ENCODE measurements at regions not wholly inside any gene's neighbourhood (a gene's known extent, or its start where the extent isn't known, plus 50 kb on each side); places are given as distances from the start of the nearest gene placed in this dataset.

DNA sequence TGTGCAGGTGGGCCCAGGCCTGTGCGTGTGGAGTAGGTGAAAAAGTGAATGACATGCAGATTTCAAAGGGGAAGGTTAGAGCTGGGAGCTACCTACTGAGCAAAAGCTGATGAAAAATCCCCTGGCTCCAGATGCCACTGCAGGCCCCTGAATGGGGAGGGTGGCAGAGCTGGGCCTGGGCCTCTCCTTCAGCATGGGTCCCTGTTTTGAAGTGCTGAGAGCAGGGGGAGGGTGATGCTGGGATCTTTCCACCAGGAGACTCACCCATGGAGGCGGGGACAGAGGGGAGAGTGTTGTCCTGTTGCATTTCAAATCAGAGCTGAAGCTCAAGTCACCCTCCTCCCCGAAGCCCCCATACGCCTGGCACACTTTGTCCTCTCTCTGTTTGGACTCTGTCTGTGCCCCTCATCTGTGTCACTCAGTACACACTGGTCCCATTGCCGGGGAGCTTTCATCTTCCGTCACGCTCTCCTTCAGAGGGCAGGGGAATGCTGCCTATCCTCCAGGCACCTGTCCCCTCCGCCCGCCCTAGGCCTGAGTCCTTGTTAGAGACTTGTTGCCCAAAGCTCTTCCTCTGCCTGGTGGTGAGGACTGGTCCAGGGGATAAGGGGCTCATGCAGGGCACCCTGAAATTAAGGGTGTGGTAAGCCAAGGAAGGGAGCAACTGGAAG lies 206.6 kb downstream of the HAUS1 start:
- FAIRE-seq (no peak), ATAC-seq (no peak), DNase-seq (ENCODE audit: low read depth in 1 of 2, low spot score in 1 of 2) (no peak)
- ChIA-PET POLR2A (no interaction called here), CTCF (interaction anchor here (1.3 kb wide), 1 partner anchor 12 kb away, joined by 3 read pairs; no protein-coding TSS in a partner anchor)
- Histone ChIP-seq H3K9me3 (no peaks in the 10 kb centered on the region), H3K27ac (no peak overlapping the region), H3K4me1 (no peaks in the 10 kb centered on the region), H3K4me3 (no peak overlapping the region), H3K4me2 (no peak overlapping the region)
- WGBS (ENCODE audit: missing lambda C conversion rate), result 80% methylated on average over 4 of the region's 9 CpGs
- TF ChIP-seq POLR2A (IDR thresholded peaks at IDR 0.05; ENCODE audit: low read length), result no peak
- no peak for TF ChIP-seq RFX5 (IDR thresholded peaks at IDR 0.05)
- no peak for TF ChIP-seq BHLHE40 (IDR thresholded peaks at IDR 0.05; ENCODE audit: low read depth, low read length)
- no peak for TF ChIP-seq HOXA7 (CRISPR knock-in tag; IDR thresholded peaks at IDR 0.05)
- TF ChIP-seq, protein P1, sequence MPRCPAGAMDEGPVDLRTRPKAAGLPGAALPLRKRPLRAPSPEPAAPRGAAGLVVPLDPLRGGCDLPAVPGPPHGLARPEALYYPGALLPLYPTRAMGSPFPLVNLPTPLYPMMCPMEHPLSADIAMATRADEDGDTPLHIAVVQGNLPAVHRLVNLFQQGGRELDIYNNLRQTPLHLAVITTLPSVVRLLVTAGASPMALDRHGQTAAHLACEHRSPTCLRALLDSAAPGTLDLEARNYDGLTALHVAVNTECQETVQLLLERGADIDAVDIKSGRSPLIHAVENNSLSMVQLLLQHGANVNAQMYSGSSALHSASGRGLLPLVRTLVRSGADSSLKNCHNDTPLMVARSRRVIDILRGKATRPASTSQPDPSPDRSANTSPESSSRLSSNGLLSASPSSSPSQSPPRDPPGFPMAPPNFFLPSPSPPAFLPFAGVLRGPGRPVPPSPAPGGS (IDR thresholded peaks at IDR 0.05), result no peak
- no peak for TF ChIP-seq RNF2 (IDR thresholded peaks at IDR 0.05; ENCODE audit: borderline replicate concordance, low read depth)
- TF ChIP-seq NFE2L2 (conservative IDR thresholded peaks at IDR 0.05; ENCODE audit: low read length), result no peak
- TF ChIP-seq CHD2 (IDR thresholded peaks at IDR 0.05; ENCODE audit: low read length, partially characterized antibody), result no peak
- TF ChIP-seq HOXB13 (CRISPR knock-in tag; IDR thresholded peaks at IDR 0.05; ENCODE audit: low read depth), result no peak
- TF ChIP-seq CBX2 (IDR thresholded peaks at IDR 0.05; ENCODE audit: borderline replicate concordance, low read depth), result no peak
- TF ChIP-seq, protein P2, sequence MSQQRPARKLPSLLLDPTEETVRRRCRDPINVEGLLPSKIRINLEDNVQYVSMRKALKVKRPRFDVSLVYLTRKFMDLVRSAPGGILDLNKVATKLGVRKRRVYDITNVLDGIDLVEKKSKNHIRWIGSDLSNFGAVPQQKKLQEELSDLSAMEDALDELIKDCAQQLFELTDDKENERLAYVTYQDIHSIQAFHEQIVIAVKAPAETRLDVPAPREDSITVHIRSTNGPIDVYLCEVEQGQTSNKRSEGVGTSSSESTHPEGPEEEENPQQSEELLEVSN (IDR thresholded peaks at IDR 0.05; ENCODE audit: borderline replicate concordance, low read depth), result no peak
- no peak for TF ChIP-seq KDM5A (IDR thresholded peaks at IDR 0.05)
- TF ChIP-seq, protein P3, sequence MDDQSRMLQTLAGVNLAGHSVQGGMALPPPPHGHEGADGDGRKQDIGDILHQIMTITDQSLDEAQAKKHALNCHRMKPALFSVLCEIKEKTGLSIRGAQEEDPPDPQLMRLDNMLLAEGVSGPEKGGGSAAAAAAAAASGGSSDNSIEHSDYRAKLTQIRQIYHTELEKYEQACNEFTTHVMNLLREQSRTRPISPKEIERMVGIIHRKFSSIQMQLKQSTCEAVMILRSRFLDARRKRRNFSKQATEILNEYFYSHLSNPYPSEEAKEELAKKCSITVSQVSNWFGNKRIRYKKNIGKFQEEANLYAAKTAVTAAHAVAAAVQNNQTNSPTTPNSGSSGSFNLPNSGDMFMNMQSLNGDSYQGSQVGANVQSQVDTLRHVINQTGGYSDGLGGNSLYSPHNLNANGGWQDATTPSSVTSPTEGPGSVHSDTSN (IDR thresholded peaks at IDR 0.05), result no peak
- TF ChIP-seq POLR2AphosphoS2 (conservative IDR thresholded peaks at IDR 0.05; ENCODE audit: low read length), result no peak
- TF ChIP-seq, protein P4, sequence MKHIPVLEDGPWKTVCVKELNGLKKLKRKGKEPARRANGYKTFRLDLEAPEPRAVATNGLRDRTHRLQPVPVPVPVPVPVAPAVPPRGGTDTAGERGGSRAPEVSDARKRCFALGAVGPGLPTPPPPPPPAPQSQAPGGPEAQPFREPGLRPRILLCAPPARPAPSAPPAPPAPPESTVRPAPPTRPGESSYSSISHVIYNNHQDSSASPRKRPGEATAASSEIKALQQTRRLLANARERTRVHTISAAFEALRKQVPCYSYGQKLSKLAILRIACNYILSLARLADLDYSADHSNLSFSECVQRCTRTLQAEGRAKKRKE (CRISPR knock-in tag; IDR thresholded peaks at IDR 0.05; ENCODE audit: low read depth), result no peak
- no peak for TF ChIP-seq GATA3 (IDR thresholded peaks at IDR 0.05; ENCODE audit: borderline replicate concordance)
- TF ChIP-seq, protein P5, sequence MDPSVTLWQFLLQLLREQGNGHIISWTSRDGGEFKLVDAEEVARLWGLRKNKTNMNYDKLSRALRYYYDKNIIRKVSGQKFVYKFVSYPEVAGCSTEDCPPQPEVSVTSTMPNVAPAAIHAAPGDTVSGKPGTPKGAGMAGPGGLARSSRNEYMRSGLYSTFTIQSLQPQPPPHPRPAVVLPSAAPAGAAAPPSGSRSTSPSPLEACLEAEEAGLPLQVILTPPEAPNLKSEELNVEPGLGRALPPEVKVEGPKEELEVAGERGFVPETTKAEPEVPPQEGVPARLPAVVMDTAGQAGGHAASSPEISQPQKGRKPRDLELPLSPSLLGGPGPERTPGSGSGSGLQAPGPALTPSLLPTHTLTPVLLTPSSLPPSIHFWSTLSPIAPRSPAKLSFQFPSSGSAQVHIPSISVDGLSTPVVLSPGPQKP (IDR thresholded peaks at IDR 0.05; ENCODE audit: low read depth, low read length), result no peak

DNA sequence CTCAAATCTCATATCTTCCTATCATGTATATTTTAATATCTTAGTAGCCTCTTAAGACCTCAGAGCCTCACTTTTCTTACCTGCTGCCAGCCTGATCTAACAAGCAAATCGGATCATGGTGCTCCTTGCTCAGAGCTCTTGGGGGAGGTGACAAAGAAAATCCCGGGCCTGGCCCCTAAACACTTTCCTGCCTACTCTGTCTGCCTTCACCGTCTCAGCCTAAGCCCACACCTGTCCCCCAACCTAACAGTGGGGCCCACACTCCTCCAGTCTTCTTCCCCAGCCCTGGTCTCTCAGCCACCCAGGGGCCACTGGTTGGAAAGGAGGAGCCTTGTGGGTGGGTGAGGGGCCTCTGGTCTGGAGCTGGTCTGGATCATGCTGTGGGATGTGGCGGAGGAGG lies 207.3 kb downstream of the HAUS1 start:
- Histone ChIP-seq H3K4me1 (no peaks in the 10 kb centered on the region), H3K27ac (no peak overlapping the region), H3K4me3 (no peak overlapping the region), H3K4me2 (no peak overlapping the region), H3K9me3 (no peaks in the 10 kb centered on the region)
- ChIA-PET POLR2A (no interaction called here), CTCF (interaction anchor here (1.3 kb wide), 1 partner anchor 13 kb away, joined by 3 read pairs; no protein-coding TSS in a partner anchor)
- no peak for ATAC-seq
- no peak for DNase-seq (ENCODE audit: low read depth in 1 of 2, low spot score in 1 of 2)
- no peak for FAIRE-seq
- TF ChIP-seq CBX2 (IDR thresholded peaks at IDR 0.05; ENCODE audit: borderline replicate concordance, low read depth) (no peak), HDAC2 (IDR thresholded peaks at IDR 0.05) (no peak), CBX8 (IDR thresholded peaks at IDR 0.05) (no peak), RAD21 (conservative IDR thresholded peaks at IDR 0.05 in 1 of 2, IDR thresholded peaks at IDR 0.05 in 1 of 2) (no peak)
- TF ChIP-seq, protein P6, sequence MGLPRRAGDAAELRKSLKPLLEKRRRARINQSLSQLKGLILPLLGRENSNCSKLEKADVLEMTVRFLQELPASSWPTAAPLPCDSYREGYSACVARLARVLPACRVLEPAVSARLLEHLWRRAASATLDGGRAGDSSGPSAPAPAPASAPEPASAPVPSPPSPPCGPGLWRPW (IDR thresholded peaks at IDR 0.05), result no peak
- 46% methylated on average over 4 of the region's 4 CpGs for WGBS (ENCODE audit: missing lambda C conversion rate)

Measured in A549 (cell line).